ENCODE measurements at regions not wholly inside any gene's neighbourhood (a gene's known extent, or its start where the extent isn't known, plus 50 kb on each side); places are given as distances from the start of the nearest gene placed in this dataset.

DNA sequence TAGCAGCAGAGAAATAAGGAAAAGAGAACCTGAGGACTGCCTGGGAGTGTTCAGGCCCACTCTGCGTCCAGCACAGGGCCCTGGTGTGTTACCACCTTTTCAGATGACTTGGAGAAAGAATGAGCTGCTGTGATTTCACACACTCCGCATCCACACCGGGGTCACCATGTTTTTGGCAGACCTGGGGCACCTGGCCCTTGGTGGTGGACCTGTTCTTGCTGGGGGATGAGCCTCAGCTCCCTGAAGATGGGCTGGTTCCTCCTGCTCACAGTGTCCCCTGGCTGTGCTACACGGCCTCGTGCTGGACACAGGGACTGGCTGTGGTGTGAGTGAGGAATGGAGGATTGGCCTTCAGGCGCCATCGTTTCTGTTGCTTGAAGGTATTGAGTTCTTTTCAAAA, 1381.4 kb downstream of the TBC1D22A start:
- DNase-seq: no peak
- H3K27me3 ChIP-seq (replicated peaks; ENCODE audit: control insufficient read depth, insufficient read depth, low read length, poor library complexity, severe bottlenecking): no peaks in the 10 kb centered on the region
- H3K4me1 ChIP-seq (ENCODE audit: control insufficient read depth, insufficient read depth, low read length, poor library complexity, severe bottlenecking): no peaks in the 10 kb centered on the region
- no peaks in the 10 kb centered on the region for H3K36me3 ChIP-seq (ENCODE audit: control insufficient read depth, insufficient read depth, low read length)
- no peaks in the 10 kb centered on the region for H3K9me3 ChIP-seq (ENCODE audit: control insufficient read depth, low read length)
- H3K27ac ChIP-seq (ENCODE audit: insufficient read depth, low read length, poor library complexity, severe bottlenecking): no peak overlapping the region
- no peak overlapping the region for H3K4me3 ChIP-seq (ENCODE audit: insufficient read depth, low read depth, low read length, poor library complexity, severe bottlenecking)

DNA sequence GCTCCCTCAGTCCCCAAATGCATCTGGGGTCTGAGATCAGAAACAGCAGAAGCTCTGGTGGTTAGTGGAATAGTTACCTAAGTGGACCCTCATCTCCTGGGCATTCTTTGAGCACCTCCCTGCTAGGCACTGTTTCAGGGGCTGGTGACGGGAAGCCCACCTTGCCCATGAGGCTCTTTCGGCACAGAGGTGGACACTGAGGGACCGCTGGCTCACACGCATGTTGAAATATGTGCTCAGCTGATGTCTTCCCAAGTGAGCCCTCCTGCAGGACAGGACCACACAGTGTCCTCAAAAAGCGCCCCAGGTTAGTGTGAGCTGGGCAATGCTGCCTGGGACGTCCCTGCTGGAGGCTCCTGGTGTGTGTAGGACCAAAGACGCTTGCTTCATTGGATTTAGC, 1379.9 kb downstream of the TBC1D22A start:
- no peaks in the 10 kb centered on the region for H3K9me3 ChIP-seq (ENCODE audit: control insufficient read depth, low read length)
- no peak for DNase-seq
- H3K4me1 ChIP-seq (ENCODE audit: control insufficient read depth, insufficient read depth, low read length, poor library complexity, severe bottlenecking): no peaks in the 10 kb centered on the region

DNA sequence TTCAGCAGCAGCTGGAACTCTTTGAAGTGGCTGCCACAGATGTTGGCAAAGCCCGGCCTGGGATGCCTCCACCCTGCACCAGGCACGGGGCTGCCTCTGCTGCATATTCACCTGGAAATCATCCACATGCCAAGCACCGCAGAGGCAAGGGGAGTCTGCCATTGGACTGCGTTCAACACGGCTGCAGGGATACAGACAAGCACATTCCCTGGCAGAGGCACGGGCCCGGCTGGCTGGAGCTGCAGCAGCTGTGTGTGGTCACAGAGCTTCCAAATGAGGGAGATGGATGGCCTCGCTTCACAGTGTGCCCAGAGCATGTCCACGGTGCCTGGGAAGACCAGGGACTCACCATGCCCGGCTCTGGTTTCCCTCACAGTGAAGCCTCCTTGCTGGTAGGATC, 1378.9 kb downstream of the TBC1D22A start:
- H3K4me3 ChIP-seq (ENCODE audit: insufficient read depth, low read depth, low read length, poor library complexity, severe bottlenecking): no peak overlapping the region
- H3K4me1 ChIP-seq (ENCODE audit: control insufficient read depth, insufficient read depth, low read length, poor library complexity, severe bottlenecking): no peaks in the 10 kb centered on the region
- H3K27ac ChIP-seq (ENCODE audit: insufficient read depth, low read length, poor library complexity, severe bottlenecking): no peak overlapping the region
- no peak for DNase-seq
- H3K27me3 ChIP-seq (replicated peaks; ENCODE audit: control insufficient read depth, insufficient read depth, low read length, poor library complexity, severe bottlenecking): no peaks in the 10 kb centered on the region
- no peaks in the 10 kb centered on the region for H3K9me3 ChIP-seq (ENCODE audit: control insufficient read depth, low read length)
- H3K36me3 ChIP-seq (ENCODE audit: control insufficient read depth, insufficient read depth, low read length): no peaks in the 10 kb centered on the region

More for the DNA sequence above, 1379.9 kb downstream of the TBC1D22A start:
- Histone ChIP-seq H3K27me3 (replicated peaks; ENCODE audit: control insufficient read depth, insufficient read depth, low read length, poor library complexity, severe bottlenecking) (no peaks in the 10 kb centered on the region), H3K27ac (ENCODE audit: insufficient read depth, low read length, poor library complexity, severe bottlenecking) (no peak overlapping the region), H3K36me3 (ENCODE audit: control insufficient read depth, insufficient read depth, low read length) (no peaks in the 10 kb centered on the region), H3K4me3 (ENCODE audit: insufficient read depth, low read depth, low read length, poor library complexity, severe bottlenecking) (no peak overlapping the region)

DNA sequence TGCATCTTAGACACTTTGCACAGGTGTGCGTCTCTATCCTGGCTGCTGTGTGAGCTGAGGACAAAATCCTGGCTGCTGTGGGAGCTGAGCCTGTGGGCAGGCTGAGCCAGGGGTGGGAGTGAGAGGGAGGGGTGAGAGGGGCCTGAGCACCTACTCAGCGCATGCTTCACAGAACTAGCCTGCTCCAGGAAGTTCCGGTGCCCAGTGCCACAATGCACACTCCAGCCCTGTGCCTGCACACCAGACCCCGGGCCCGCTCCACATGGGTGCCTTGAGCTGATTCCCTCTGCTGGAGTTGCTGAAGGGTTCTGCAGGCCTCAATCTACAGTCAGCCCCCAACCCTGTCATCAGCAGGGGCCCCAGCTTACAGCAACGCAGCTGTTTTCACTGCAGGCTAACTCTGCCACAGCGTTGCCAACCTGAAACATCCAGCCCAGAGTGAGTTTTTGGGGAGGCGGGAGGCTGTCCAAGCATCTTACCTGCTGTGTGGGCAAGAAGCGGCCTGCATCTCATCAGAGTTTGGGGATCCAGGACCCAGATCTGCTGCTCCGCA, 1377.9 kb downstream of the TBC1D22A start:
- Histone ChIP-seq H3K4me3 (ENCODE audit: insufficient read depth, low read depth, low read length, poor library complexity, severe bottlenecking) (no peak overlapping the region), H3K27me3 (replicated peaks; ENCODE audit: control insufficient read depth, insufficient read depth, low read length, poor library complexity, severe bottlenecking) (no peaks in the 10 kb centered on the region), H3K4me1 (ENCODE audit: control insufficient read depth, insufficient read depth, low read length, poor library complexity, severe bottlenecking) (no peaks in the 10 kb centered on the region), H3K9me3 (ENCODE audit: control insufficient read depth, low read length) (no peaks in the 10 kb centered on the region), H3K36me3 (ENCODE audit: control insufficient read depth, insufficient read depth, low read length) (no peaks in the 10 kb centered on the region), H3K27ac (ENCODE audit: insufficient read depth, low read length, poor library complexity, severe bottlenecking) (no peak overlapping the region)
- no peak for DNase-seq

DNA sequence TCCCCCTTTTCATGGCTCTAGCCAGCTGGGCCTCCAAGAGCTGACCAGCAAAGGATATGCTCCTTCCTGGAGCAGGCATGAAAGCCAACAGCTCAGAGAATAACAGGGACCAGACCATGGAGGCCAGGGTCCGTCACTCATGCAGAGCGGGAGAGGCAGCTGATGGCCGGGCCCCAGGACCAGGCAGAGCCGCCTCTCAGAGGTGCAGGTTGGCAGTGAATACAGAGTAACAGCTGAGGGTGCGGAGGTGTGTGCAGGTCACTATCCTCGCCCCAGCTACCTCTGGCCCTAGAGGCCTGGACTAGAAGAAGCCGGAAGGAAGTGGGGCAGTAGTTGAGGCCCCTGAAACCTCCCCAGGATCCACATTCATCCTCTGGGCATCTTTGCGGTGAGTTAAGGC, 1377.3 kb downstream of the TBC1D22A start:
- H3K27ac ChIP-seq (ENCODE audit: insufficient read depth, low read length, poor library complexity, severe bottlenecking): no peak overlapping the region
- no peak overlapping the region for H3K4me3 ChIP-seq (ENCODE audit: insufficient read depth, low read depth, low read length, poor library complexity, severe bottlenecking)
- no peaks in the 10 kb centered on the region for H3K4me1 ChIP-seq (ENCODE audit: control insufficient read depth, insufficient read depth, low read length, poor library complexity, severe bottlenecking)
- H3K9me3 ChIP-seq (ENCODE audit: control insufficient read depth, low read length): no peaks in the 10 kb centered on the region
- no peaks in the 10 kb centered on the region for H3K27me3 ChIP-seq (replicated peaks; ENCODE audit: control insufficient read depth, insufficient read depth, low read length, poor library complexity, severe bottlenecking)
- H3K36me3 ChIP-seq (ENCODE audit: control insufficient read depth, insufficient read depth, low read length): no peaks in the 10 kb centered on the region
- no peak for DNase-seq

DNA sequence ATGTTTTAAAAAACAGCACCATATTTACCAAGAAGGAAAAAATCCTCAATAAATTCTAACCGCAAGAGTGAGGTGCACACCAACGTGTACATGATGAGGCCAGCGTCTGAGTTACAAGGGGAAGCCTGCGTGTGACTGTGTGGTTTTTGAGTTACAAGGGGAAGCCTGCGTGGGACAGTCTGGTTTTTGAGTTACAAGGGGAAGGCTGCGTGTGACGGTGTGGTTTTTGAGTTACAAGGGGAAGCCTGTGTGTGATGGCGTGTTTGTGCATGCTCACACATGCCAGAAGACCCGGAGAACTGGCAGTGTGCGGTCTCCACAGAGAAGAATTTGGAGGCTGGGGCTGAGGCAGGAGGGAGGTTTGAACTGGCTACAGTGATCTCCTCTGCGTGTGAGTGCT, 1376.4 kb downstream of the TBC1D22A start:
- no peak for DNase-seq
- no peaks in the 10 kb centered on the region for H3K36me3 ChIP-seq (ENCODE audit: control insufficient read depth, insufficient read depth, low read length)
- no peaks in the 10 kb centered on the region for H3K4me1 ChIP-seq (ENCODE audit: control insufficient read depth, insufficient read depth, low read length, poor library complexity, severe bottlenecking)
- no peak overlapping the region for H3K27ac ChIP-seq (ENCODE audit: insufficient read depth, low read length, poor library complexity, severe bottlenecking)
- H3K9me3 ChIP-seq (ENCODE audit: control insufficient read depth, low read length): no peaks in the 10 kb centered on the region
- H3K27me3 ChIP-seq (replicated peaks; ENCODE audit: control insufficient read depth, insufficient read depth, low read length, poor library complexity, severe bottlenecking): no peaks in the 10 kb centered on the region
- H3K4me3 ChIP-seq (ENCODE audit: insufficient read depth, low read depth, low read length, poor library complexity, severe bottlenecking): no peak overlapping the region

DNA sequence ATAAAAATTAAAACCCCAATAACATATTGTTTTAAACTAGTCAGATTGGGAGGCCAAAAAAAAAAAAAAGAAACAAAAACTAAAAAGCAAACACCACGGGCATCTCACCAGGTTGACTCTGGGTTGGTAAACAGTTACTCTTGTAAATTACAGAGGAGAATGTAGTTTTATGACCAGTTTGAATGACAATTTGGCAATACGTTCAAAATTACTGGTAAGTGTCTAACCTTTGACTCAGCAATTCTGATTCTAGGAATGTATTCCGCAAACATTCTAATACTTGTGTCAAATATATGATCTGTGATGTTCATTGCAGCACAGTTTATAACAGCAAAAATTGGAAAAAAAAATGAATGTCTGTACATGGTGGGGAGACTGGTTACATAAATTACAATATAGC, 1376.0 kb downstream of the TBC1D22A start:
- no peaks in the 10 kb centered on the region for H3K36me3 ChIP-seq (ENCODE audit: control insufficient read depth, insufficient read depth, low read length)
- H3K9me3 ChIP-seq (ENCODE audit: control insufficient read depth, low read length): no peaks in the 10 kb centered on the region
- H3K4me1 ChIP-seq (ENCODE audit: control insufficient read depth, insufficient read depth, low read length, poor library complexity, severe bottlenecking): no peaks in the 10 kb centered on the region
- H3K27ac ChIP-seq (ENCODE audit: insufficient read depth, low read length, poor library complexity, severe bottlenecking): no peak overlapping the region
- no peaks in the 10 kb centered on the region for H3K27me3 ChIP-seq (replicated peaks; ENCODE audit: control insufficient read depth, insufficient read depth, low read length, poor library complexity, severe bottlenecking)
- no peak for DNase-seq
- no peak overlapping the region for H3K4me3 ChIP-seq (ENCODE audit: insufficient read depth, low read depth, low read length, poor library complexity, severe bottlenecking)

DNA sequence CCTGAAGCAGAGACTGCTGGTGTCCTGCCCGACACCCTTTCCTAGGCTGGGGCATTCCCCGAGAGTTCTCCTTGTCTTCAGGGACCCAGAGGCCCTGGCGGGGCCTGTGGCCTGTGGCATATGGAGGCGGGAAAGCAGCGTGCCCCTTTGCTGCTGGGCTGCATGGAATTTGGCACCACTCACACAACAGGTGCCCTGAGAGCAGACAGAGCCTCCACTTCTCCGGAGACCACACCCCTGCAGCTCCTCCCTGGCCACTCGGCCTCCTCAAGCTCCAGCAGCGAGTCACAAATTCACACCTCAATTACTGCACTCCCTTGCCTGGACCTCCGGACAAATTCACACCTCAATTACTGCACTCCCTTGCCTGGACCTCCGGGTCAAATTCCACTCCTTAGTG, 1375.2 kb downstream of the TBC1D22A start:
- no peaks in the 10 kb centered on the region for H3K27me3 ChIP-seq (replicated peaks; ENCODE audit: control insufficient read depth, insufficient read depth, low read length, poor library complexity, severe bottlenecking)
- H3K9me3 ChIP-seq (ENCODE audit: control insufficient read depth, low read length): no peaks in the 10 kb centered on the region
- H3K4me3 ChIP-seq (ENCODE audit: insufficient read depth, low read depth, low read length, poor library complexity, severe bottlenecking): no peak overlapping the region
- no peaks in the 10 kb centered on the region for H3K4me1 ChIP-seq (ENCODE audit: control insufficient read depth, insufficient read depth, low read length, poor library complexity, severe bottlenecking)
- no peak overlapping the region for H3K27ac ChIP-seq (ENCODE audit: insufficient read depth, low read length, poor library complexity, severe bottlenecking)
- DNase-seq: no peak
- H3K36me3 ChIP-seq (ENCODE audit: control insufficient read depth, insufficient read depth, low read length): no peaks in the 10 kb centered on the region

DNA sequence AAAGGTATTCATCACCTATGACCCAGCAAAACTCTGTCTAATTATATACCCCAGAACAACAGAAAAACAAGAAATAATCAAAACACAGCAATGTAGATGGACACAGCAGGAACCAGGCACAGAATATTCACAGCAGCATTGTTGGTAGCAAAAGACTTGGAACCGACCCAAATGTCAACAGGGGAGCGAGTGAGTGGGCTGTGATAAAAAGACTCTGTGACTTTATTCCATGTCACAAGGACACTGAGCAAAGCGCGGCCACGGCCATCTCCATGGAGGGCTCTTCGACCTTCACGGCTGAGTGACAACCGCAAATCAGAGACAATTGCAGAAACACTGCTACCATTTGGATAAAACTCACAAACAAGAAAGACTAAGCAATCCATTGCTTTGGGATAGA, 1373.1 kb downstream of the TBC1D22A start:
- Histone ChIP-seq H3K4me1 (ENCODE audit: control insufficient read depth, insufficient read depth, low read length, poor library complexity, severe bottlenecking) (no peaks in the 10 kb centered on the region), H3K4me3 (ENCODE audit: insufficient read depth, low read depth, low read length, poor library complexity, severe bottlenecking) (no peak overlapping the region), H3K27ac (ENCODE audit: insufficient read depth, low read length, poor library complexity, severe bottlenecking) (no peak overlapping the region), H3K36me3 (ENCODE audit: control insufficient read depth, insufficient read depth, low read length) (no peaks in the 10 kb centered on the region), H3K27me3 (replicated peaks; ENCODE audit: control insufficient read depth, insufficient read depth, low read length, poor library complexity, severe bottlenecking) (no peaks in the 10 kb centered on the region), H3K9me3 (ENCODE audit: control insufficient read depth, low read length) (no peaks in the 10 kb centered on the region)
- DNase-seq: no peak

DNA sequence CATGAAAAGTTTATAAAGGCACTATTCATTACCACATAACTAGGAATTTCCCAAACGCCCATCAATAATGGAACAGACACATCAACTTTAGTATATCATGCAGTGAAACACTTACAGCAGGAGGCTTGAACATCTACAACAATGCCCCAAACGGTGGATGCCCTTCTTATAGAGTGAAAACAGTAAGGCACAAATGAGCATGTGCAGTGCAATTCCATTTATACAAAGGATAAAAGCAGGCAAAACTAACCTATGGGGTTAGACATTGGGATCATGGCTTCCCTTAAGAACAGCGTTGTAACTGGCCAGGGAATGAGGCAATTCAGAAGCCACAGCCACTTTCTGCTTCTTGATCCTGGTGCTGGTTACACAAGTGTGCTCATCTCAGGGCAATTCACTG, 1363.0 kb downstream of the TBC1D22A start:
- Histone ChIP-seq H3K4me1 (ENCODE audit: control insufficient read depth, insufficient read depth, low read length, poor library complexity, severe bottlenecking) (no peaks in the 10 kb centered on the region), H3K4me3 (ENCODE audit: insufficient read depth, low read depth, low read length, poor library complexity, severe bottlenecking) (no peak overlapping the region), H3K9me3 (ENCODE audit: control insufficient read depth, low read length) (no peaks in the 10 kb centered on the region), H3K27ac (ENCODE audit: insufficient read depth, low read length, poor library complexity, severe bottlenecking) (no peak overlapping the region), H3K27me3 (replicated peaks; ENCODE audit: control insufficient read depth, insufficient read depth, low read length, poor library complexity, severe bottlenecking) (no peaks in the 10 kb centered on the region), H3K36me3 (ENCODE audit: control insufficient read depth, insufficient read depth, low read length) (no peaks in the 10 kb centered on the region)
- DNase-seq: no peak

DNA sequence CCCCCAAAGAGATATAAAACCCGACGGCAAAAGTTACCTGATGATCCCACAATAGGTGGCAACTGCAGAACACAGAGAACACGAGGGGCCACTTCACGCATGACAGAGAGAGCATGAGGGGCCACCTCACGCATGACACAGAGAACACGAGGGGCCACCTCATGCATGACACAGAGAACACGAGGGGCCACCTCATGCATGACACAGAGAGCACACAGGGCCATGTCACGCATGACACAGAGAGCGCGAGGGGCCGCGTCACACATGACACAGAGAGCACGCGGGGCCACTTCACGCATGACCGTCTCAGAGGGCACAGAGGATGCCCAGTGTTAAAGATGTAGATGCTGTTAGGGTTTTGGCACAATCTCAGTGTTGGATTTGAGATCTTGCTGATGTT, 1359.5 kb downstream of the TBC1D22A start:
- Histone ChIP-seq H3K27ac (ENCODE audit: insufficient read depth, low read length, poor library complexity, severe bottlenecking) (no peak overlapping the region), H3K9me3 (ENCODE audit: control insufficient read depth, low read length) (no peaks in the 10 kb centered on the region), H3K27me3 (replicated peaks; ENCODE audit: control insufficient read depth, insufficient read depth, low read length, poor library complexity, severe bottlenecking) (no peaks in the 10 kb centered on the region), H3K36me3 (ENCODE audit: control insufficient read depth, insufficient read depth, low read length) (no peaks in the 10 kb centered on the region), H3K4me1 (ENCODE audit: control insufficient read depth, insufficient read depth, low read length, poor library complexity, severe bottlenecking) (no peaks in the 10 kb centered on the region), H3K4me3 (ENCODE audit: insufficient read depth, low read depth, low read length, poor library complexity, severe bottlenecking) (no peak overlapping the region)
- no peak for DNase-seq
